ENCODE measurements at regions not wholly inside any gene's neighbourhood (a gene's known extent, or its start where the extent isn't known, plus 50 kb on each side); places are given as distances from the start of the nearest gene placed in this dataset.

- no peak for ATAC-seq
- DNase-seq, result no peak
Measured at GRCh38 chr17:33352526-33352925, 59.4 kb upstream of the ASIC2 start.

DNA sequence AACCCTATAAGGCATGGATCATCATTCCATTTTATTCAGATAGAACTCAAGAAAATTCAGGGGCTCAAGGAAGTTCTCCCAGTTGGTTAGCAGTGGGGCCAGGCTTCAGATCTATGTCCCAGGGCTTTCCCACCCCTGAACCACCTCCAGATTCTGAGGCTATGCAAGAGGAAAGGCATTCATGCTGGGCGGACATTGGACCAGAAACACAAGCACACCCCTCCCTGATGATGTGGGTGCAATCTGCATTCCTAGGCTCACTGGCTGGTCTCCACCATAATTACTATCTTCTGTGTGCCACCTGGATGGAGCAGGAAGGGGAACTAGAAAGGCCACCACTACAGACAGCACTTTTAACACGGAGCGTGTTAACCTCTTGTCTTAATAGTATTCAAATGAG lies 63.2 kb upstream of the ASIC2 start:
- DNase-seq, result no peak
- ATAC-seq, result no peak

DNA sequence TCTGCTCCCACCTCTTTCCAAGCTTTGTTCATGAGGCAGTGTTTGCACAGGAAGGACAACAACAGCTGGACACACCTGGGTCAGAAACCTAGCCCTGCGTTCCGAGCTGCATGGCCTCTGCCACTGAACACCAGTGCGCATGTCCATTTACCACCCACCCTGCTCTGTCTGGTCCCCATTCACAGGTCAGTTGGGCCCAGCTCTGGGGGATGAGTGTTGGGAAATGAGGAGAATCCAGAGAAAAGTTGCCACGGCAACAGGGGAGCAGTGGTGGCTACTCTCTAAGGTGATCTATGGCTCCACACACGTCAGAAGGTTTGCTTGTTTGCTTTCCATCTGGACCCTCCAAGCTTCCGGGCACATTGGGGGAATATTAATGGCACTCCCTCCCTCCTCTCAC lies 70.4 kb upstream of the ASIC2 start:
- DNase-seq, result no peak
- ATAC-seq, result no peak

DNA sequence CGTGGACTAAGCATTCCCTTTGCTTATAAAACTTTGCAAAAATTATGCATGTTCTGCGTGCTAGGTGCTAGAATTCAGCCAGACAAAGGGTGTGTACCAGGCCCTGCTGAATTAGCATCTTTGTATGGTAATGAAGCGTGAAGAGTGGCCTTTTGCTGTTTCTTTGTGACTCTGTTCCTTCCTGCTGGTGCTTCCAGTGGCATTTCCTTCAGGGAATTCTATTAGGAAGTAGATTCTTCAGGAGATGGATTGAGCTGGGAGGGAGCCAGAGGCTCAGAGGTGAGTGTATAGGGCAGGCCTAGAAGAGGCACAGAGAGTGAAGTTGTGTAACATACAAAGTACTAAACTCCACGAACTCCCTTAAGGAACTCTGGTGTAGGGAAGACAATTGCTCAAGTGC lies 73.9 kb upstream of the ASIC2 start:
- no peak for ATAC-seq

DNA sequence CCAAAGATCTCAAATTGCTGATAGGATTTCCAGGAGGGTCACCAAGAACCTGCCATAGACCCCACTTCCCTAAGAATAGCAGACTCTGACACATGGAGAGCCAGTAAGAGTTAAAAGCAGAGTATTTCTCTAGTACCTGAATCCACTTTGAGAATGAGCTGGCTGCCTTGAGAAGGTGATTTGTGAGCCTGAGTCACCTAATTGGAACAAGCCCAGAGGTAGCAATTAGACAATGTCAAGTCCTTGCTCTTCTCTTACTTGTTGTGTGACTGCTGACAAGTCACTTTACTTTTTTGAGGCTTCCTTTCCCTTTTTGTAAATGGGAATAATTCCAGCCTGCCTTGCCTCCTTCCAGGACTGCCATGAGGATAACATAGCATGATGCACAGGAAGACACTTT lies 76.1 kb upstream of the ASIC2 start:
- no peak for DNase-seq
- ATAC-seq, result no peak

More for the DNA sequence above, 73.9 kb upstream of the ASIC2 start:
- DNase-seq, result no peak

GRCh38 chr17:33369876-33370275 lies 76.8 kb upstream of the ASIC2 start:
- DNase-seq, result no peak
- ATAC-seq, result no peak

- ATAC-seq, result no peak
- DNase-seq, result no peak
Measured at GRCh38 chr17:33370401-33370800, 77.3 kb upstream of the ASIC2 start.

DNA sequence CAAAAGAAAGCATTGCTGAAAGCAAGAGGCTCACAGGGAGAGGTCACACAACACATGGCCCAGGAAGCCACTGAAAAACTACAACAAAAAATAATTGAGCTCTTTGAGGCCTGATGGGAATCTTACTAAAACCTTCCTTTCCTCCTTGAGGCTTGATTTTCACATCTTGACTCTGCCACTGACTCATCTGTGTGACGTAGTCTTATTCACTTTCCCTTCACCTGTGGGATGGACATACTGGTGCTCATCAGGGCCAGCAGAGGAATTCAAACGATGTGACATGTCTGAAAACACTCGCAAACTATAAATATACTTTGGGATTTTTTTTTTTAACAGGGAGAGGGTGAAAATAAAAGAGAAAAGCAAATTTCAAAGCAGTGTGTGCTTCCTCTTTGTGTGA lies 78.3 kb upstream of the ASIC2 start:
- ATAC-seq (no peak), DNase-seq (no peak)

DNA sequence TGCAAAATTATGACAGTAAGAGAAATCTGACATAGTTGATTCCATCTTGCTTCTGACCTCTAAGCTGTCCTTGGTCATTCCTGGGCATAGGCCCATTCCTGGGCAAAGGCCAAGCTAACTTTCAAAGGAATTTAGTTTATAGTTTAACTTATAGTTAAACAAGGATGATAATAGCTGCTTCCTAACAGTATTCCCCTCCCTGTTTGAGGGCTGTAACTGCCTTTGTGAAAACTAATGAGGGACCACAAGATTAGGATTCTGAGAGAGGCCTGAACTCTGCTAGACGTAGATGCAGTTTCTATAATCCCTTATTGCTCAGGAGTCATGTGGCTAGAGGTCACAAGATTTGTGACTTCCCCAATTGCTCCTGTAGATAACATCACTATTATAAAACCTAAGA lies 80.2 kb upstream of the ASIC2 start:
- DNase-seq (no peak), ATAC-seq (no peak)

- DNase-seq, result no peak
- no peak for ATAC-seq
Measured at GRCh38 chr17:33375103-33375502, 82.0 kb upstream of the ASIC2 start.

- no peak for ATAC-seq
- DNase-seq, result no peak
Measured at GRCh38 chr17:33375783-33376182, 82.7 kb upstream of the ASIC2 start.

GRCh38 chr17:33377837-33378595 lies 84.9 kb upstream of the ASIC2 start:
- ATAC-seq (no peak), DNase-seq (no peak)

- DNase-seq (no peak), ATAC-seq (no peak)
Measured at GRCh38 chr17:33381201-33381600, 88.1 kb upstream of the ASIC2 start.

- no peak for ATAC-seq
- no peak for DNase-seq
Measured at GRCh38 chr17:33383488-33384023, 90.5 kb upstream of the ASIC2 start.

DNA sequence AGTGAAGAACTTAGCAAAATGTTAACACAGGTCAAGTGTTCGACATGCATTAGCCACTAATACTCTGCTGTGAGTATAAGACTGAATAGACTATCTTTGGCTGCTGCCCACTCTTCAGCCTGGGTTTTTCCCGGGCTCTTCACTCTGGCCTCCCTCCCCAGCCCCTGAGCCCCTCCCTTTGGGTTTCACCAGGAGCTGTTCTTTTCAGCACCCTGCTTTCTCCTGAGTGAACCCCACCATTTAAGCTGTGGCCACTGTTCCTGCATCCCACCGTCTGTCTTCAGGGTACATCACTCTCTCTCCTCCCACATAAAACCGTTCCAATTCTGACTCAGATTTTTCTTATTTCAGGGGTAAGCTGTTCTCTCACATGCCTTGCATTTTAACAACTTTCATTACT lies 92.0 kb upstream of the ASIC2 start:
- no peak for ATAC-seq
- no peak for DNase-seq

GRCh38 chr17:33385713-33386112 lies 92.6 kb upstream of the ASIC2 start:
- no peak for DNase-seq
- no peak for ATAC-seq

- DNase-seq (no peak), ATAC-seq (no peak)
Measured at GRCh38 chr17:33387406-33387805, 94.3 kb upstream of the ASIC2 start.

DNA sequence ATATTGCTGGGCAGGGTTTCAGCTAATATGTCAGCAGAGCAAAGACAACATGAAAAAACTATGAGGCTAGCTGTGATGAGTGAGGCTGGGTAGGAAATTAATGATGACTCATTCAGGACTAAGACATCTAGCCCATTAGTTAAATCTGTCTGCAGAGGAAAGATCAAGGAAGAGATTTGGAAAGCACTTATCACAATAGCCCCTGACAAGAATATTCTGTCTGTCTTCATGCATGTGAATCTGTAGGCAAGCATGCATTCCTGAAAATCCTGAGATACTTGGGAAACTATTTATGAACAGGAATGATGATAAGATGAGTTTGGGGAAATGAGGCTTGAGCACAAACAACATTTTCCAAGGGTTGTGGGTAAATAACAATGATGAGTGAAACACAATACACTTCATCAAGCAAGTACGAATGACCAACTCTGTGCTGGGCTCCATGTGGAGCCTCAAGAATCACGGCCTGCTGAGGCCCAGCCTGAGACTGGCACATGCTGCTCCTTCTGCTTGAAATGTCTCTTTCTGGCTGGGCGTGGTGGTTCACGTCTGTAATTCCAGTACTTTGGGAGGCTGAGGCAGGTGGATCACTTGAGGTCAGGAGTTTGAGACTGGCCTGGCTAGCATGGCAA lies 96.5 kb upstream of the ASIC2 start:
- DNase-seq (no peak), ATAC-seq (no peak)

DNA sequence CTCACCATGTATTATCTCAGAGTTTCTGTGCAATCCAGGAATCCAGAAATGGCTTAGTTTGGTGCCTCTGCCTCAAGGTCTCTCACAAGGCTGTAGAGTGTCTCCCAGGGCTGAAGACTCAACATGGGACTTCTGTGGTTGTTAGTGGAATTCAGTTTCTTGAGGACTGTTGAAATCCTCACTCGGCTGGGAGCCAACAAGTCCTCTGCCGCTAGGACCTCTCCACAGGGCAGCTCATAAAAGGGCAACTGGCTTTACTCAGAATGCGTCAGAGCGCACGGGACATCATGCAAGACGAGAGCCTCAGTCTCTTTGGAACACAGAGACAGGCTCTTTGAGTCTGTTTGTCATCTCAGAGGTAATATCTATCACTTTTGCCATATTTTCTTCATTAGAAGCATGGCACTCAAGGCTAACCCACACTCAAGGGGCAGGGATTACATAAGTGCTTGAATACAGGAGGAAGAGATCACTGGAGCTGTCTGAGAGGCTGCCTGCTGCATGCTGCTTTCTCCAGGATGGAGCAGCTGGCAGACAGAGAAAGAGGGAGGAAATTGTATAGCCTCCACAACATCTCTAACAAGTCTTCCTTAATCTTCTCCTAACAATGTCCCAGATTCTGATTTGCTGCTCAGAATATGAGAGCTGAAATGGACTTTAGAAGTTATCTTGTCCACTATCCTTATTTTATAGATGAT lies 97.5 kb upstream of the ASIC2 start:
- no peak for DNase-seq
- ATAC-seq, result no peak

DNA sequence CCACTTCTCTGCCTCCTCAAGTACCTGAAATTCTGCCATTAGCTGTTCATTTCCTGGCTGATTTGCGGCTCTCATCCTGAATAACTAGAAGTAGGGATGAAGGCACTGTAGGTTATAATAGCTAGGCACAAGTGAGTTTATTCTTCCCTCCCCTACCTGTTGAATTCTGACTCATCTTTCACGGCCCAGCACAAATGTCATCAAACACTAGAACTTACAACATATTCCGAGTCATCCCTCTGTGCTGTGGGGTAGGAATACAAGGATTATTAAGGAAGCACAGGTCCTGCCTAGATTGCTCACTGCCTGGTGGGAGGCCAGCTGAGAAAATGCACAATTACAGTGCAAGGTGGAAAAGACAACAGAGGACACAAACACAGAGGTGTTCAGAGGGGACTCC lies 103.7 kb upstream of the ASIC2 start:
- no peak for ATAC-seq

GRCh38 chr17:33398386-33398785 lies 105.3 kb upstream of the ASIC2 start:
- DNase-seq, result no peak
- ATAC-seq, result no peak

More for the DNA sequence above, 103.7 kb upstream of the ASIC2 start:
- no peak for DNase-seq

DNA sequence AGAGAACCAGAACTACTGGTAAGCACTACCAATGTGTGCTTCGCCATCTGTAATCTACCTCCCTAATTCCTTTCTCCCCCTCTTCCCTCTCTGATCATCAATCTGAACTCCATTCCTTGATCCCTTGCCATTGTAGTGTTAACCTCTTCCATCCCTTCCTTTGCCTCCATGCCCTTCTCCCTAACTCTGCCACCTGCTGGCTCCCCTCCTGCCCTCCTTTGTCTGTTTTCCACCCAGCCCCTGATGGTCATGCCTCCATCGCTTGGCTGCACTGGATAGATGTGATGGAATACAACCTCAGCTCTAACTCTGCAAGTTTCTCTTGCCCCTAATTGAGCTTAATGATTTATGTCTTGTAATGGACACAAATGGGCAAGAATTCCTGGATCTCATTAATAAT lies 108.2 kb upstream of the ASIC2 start:
- no peak for DNase-seq
- no peak for ATAC-seq

- ATAC-seq (no peak), DNase-seq (no peak)
Measured at GRCh38 chr17:33403194-33403593, 110.1 kb upstream of the ASIC2 start.

All from stimulated activated naive CD8-positive, alpha-beta T cell treated with anti-CD3 and anti-CD28 coated beads, Interleukin-15, Interleukin-2, amounts not matched to agents 100 U/mL and 50 U/mL, for 24 hours (primary cell).